NCI-H1417 (cell line): ENCODE measurements at regions not wholly inside any gene's neighbourhood (a gene's known extent, or its start where the extent isn't known, plus 50 kb on each side); places are given as distances from the start of the nearest gene placed in this dataset.
"Not testable (repeated sequence)": the region's sequence is repeated elsewhere in the genome, so short reads cannot be mapped to it uniquely, and the experiment has no call there.

Experiments
- DNase-seq, 3 experiments: peaks; one replicate each; lab custom pipeline; 2025; lab: John Stamatoyannopoulos, UW

- DNase-seq, result no peak
Measured at GRCh38 chr5:45057564-45057963, 248.8 kb downstream of the MRPS30 start.

- DNase-seq, result no peak
Measured at GRCh38 chr5:45060724-45061123, 252.0 kb downstream of the MRPS30 start.

- DNase-seq, result no peak
Measured at GRCh38 chr5:45062044-45062443, 253.3 kb downstream of the MRPS30 start.

GRCh38 chr5:45081082-45081481 lies 272.3 kb downstream of the MRPS30 start:
- DNase-seq, result no peak

GRCh38 chr5:45089870-45090269 lies 281.1 kb downstream of the MRPS30 start:
- no peak for DNase-seq

- peak in 1 of 3 experiments; percentile 11 for DNase-seq
Measured at GRCh38 chr5:45093377-45093776, 284.6 kb downstream of the MRPS30 start.

- DNase-seq, result no peak
Measured at GRCh38 chr5:45094876-45095440, 286.2 kb downstream of the MRPS30 start.

- DNase-seq, result no peak
Measured at GRCh38 chr5:45098483-45098882, 289.7 kb downstream of the MRPS30 start.

GRCh38 chr5:45101146-45101545 lies 292.4 kb downstream of the MRPS30 start:
- no peak for DNase-seq

GRCh38 chr5:45105491-45105994 lies 296.8 kb downstream of the MRPS30 start:
- DNase-seq, result no peak

- DNase-seq, result no peak
Measured at GRCh38 chr5:45109062-45109461, 300.3 kb downstream of the MRPS30 start.

GRCh38 chr5:45109636-45110035 lies 300.9 kb downstream of the MRPS30 start:
- no peak for DNase-seq

- DNase-seq, result no peak
Measured at GRCh38 chr5:45110399-45110798, 301.7 kb downstream of the MRPS30 start.

GRCh38 chr5:45113726-45114125 lies 305.0 kb downstream of the MRPS30 start:
- DNase-seq, result no peak

GRCh38 chr5:45132972-45133371 lies 324.2 kb downstream of the MRPS30 start:
- DNase-seq, result no peak

GRCh38 chr5:45162974-45163373 lies 354.2 kb downstream of the MRPS30 start:
- no peak for DNase-seq

GRCh38 chr5:45171563-45171962 lies 362.8 kb downstream of the MRPS30 start:
- DNase-seq, result no peak

- DNase-seq, result not testable (repeated sequence)
Measured at GRCh38 chr5:45172634-45173033, 363.9 kb downstream of the MRPS30 start.

GRCh38 chr5:45179686-45180085 lies 370.9 kb downstream of the MRPS30 start:
- no peak for DNase-seq

- no peak for DNase-seq
Measured at GRCh38 chr5:45189042-45189441, 380.3 kb downstream of the MRPS30 start.

- no peak for DNase-seq
Measured at GRCh38 chr5:45189481-45189880, 380.7 kb downstream of the MRPS30 start.

GRCh38 chr5:45195026-45195425 lies 386.3 kb downstream of the MRPS30 start:
- DNase-seq, result no peak
